Psoas muscle (tissue), 7 donors: ENCODE measurements at regions not wholly inside any gene's neighbourhood (a gene's known extent, or its start where the extent isn't known, plus 50 kb on each side); places are given as distances from the start of the nearest gene placed in this dataset.
"Not testable (repeated sequence)": the region's sequence is repeated elsewhere in the genome, so short reads cannot be mapped to it uniquely, and the experiment has no call there.

ENCODE experiments used
- ATAC-seq, 4 donors: fragments of 200-7000 bp; cut with Tn5 transposase; one replicate each; pipeline ENCODE4 v1.9.1; 2020; ENCODE audit warnings: moderate library complexity in 3 of 4, mild to moderate bottlenecking in 2 of 4
- DNase-seq, 2 donors: peaks; one replicate each; pipeline ENCODE4 v3.0.0-alpha.2; 2020
- H3K27ac ChIP-seq: fragments of 200-600 bp; one replicate; pipeline ENCODE4 v1.8.0; 2022
- H3K27me3 ChIP-seq, 3 donors: fragments of 200-600 bp in 1 of 3; one replicate each; pipeline versions ENCODE4 v1.6.1 to v1.8.0; 2013 to 2022; ENCODE audit warnings: low read length in 2 of 3, mild to moderate bottlenecking in 2 of 3, moderate library complexity in 1 of 3; ENCODE audit not compliant: insufficient read depth in 3 of 3
- H3K36me3 ChIP-seq, 2 donors: fragments of 200-600 bp in 1 of 2; one replicate each; pipeline versions ENCODE4 v1.6.1 to v1.8.0; 2013 to 2022; ENCODE audit warnings: low read depth in 1 of 2, mild to moderate bottlenecking in 1 of 2, moderate library complexity in 1 of 2; ENCODE audit not compliant: insufficient read depth in 1 of 2
- H3K4me1 ChIP-seq: fragments of 200-600 bp; one replicate; pipeline ENCODE4 v1.8.0; 2022
- H3K4me3 ChIP-seq: fragments of 200-600 bp; one replicate; pipeline ENCODE4 v1.8.0; 2022; ENCODE audit warnings: mild to moderate bottlenecking
- H3K9me3 ChIP-seq: fragments of 200-600 bp; one replicate; pipeline ENCODE4 v1.8.0; 2022
- CTCF ChIP-seq: fragments of 200-600 bp; IDR thresholded peaks from one replicate; pipeline ENCODE4 v1.8.0; 2022; ENCODE audit warnings: antibody characterized with exemption
- WGBS, 3 donors: extraction: QIAGEN DNeasy Blood & Tissue Kit; methylation state at CpG; one replicate each; pipeline versions ENCODE4 v1.1.6 to v1.1.7; 2013; 5-methylcytosine and 5-hydroxymethylcytosine counted together
- intact Hi-C, 2 donors: fragments of 100-400 bp; cut with DNase I; formaldehyde crosslinking; loops; one replicate each; pipeline versions ENCODE4 v1.11.0 to v1.14.2; 2022
- donor health status: healthy with polysubstance abuse.
- donor health status: DM: no; HTN: no; CAD: no; lungs with moderate emphysema.
- donor health status: Bipolar disorder and iron deficiency.
- donor health status: healthy.
- donor health status: DM: yes; HTN: yes; CAD: no.
- donor health status: DM: no; HTN: no; CAD: no.
- donor health status: DM: yes; HTN: yes; CAD: no.

GRCh38 chr6:145569140-145569539 lies 166.2 kb downstream of the EPM2A start:
- Histone ChIP-seq H3K36me3 (no peaks in the 10 kb centered on the region), H3K9me3 (peaks cover 2% of the 10 kb centered on the region), H3K27me3 (no peaks in the 10 kb centered on the region), H3K4me1 (peaks cover 5% of the 10 kb centered on the region), H3K4me3 (no peak overlapping the region), H3K27ac (no peak overlapping the region)
- WGBS, 3 donors: 29 to 53% (median 36%) methylated on average over 3 of the region's 3 CpGs
- TF ChIP-seq CTCF: no peak
- DNase-seq: no peak
- intact Hi-C loops: no loop called here
- no peak for ATAC-seq

GRCh38 chr6:145570336-145570735 lies 165.0 kb downstream of the EPM2A start:
- H3K36me3 ChIP-seq, intact Hi-C loops, ATAC-seq, H3K4me3 ChIP-seq, DNase-seq, H3K27me3 ChIP-seq, H3K27ac ChIP-seq, H3K9me3 ChIP-seq, H3K4me1 ChIP-seq: not testable (repeated sequence)
- WGBS, 3 donors: 63 to 74% (median 72%) methylated on average over 1 of the region's 1 CpG

GRCh38 chr6:145574269-145574668 lies 161.1 kb downstream of the EPM2A start:
- intact Hi-C loops, H3K27me3 ChIP-seq, DNase-seq, H3K4me3 ChIP-seq, H3K27ac ChIP-seq, H3K4me1 ChIP-seq, H3K36me3 ChIP-seq, ATAC-seq: not testable (repeated sequence)
- WGBS, 3 donors: 97 to 100% (median 100%) methylated on average over 1 of the region's 1 CpG
- H3K9me3 ChIP-seq: peaks cover 24% of the 10 kb centered on the region
